H9 (cell line): ENCODE measurements at regions not wholly inside any gene's neighbourhood (a gene's known extent, or its start where the extent isn't known, plus 50 kb on each side); places are given as distances from the start of the nearest gene placed in this dataset.

Experiments
- DNase-seq: peaks from one replicate; pipeline ENCODE4 v3.0.0-alpha.2; 2017
- H2AFZ ChIP-seq: one replicate; pipeline ENCODE4 v1.6.1; 2013; ENCODE audit warnings: mild to moderate bottlenecking, low read length, control low read depth, moderate library complexity
- H2AK5ac ChIP-seq: 2 replicates; pipeline ENCODE4 v1.6.1; 2013; ENCODE audit warnings: low read length, control low read depth, mixed read lengths; ENCODE audit not compliant: insufficient read length
- H2BK120ac ChIP-seq: one replicate; pipeline ENCODE4 v1.6.1; 2013; ENCODE audit warnings: low read depth, mild to moderate bottlenecking, low read length, control low read depth, inconsistent platforms; ENCODE audit not compliant: poor library complexity, severe bottlenecking
- H2BK12ac ChIP-seq: 2 replicates; pipeline ENCODE4 v1.6.1; 2013; ENCODE audit warnings: low read length, control low read depth, mixed read lengths, low read depth; ENCODE audit not compliant: insufficient read length
- H2BK15ac ChIP-seq: 2 replicates; pipeline ENCODE4 v1.6.1; 2013; ENCODE audit warnings: low read depth, low read length, control low read depth
- H2BK20ac ChIP-seq: one replicate; pipeline ENCODE4 v1.6.1; 2013; ENCODE audit warnings: low read depth, mild to moderate bottlenecking, low read length, control low read depth, inconsistent platforms; ENCODE audit not compliant: poor library complexity, severe bottlenecking
- H2BK5ac ChIP-seq: 2 replicates; pipeline ENCODE4 v1.6.1; 2013; ENCODE audit warnings: low read length, control low read depth, mixed read lengths; ENCODE audit not compliant: insufficient read length
- H3K14ac ChIP-seq: 2 replicates; pipeline ENCODE4 v1.6.1; 2013; ENCODE audit warnings: low read length, control low read depth; ENCODE audit not compliant: insufficient read depth
- H3K18ac ChIP-seq: 2 replicates; pipeline ENCODE4 v1.6.1; 2013; ENCODE audit warnings: low read depth, mild to moderate bottlenecking, mixed read lengths, low read length, control low read depth; ENCODE audit not compliant: insufficient read length
- H3K23ac ChIP-seq: 2 replicates; pipeline ENCODE4 v1.6.1; 2013; ENCODE audit warnings: low read length, control low read depth, mixed read lengths, low read depth; ENCODE audit not compliant: insufficient read length
- H3K23me2 ChIP-seq: 2 replicates; pipeline ENCODE4 v1.6.1; 2013; ENCODE audit warnings: low read depth, mild to moderate bottlenecking, mixed read lengths, low read length, control low read depth; ENCODE audit not compliant: insufficient read length, poor library complexity, severe bottlenecking
- H3K27ac ChIP-seq: 2 replicates; pipeline ENCODE4 v1.5.1; 2013; ENCODE audit warnings: low read length, control low read depth, mixed read lengths, low read depth; ENCODE audit not compliant: insufficient read length
- H3K27me3 ChIP-seq: 2 replicates; pipeline ENCODE4 v1.6.1; 2013; ENCODE audit warnings: low read length, control low read depth, inconsistent platforms; ENCODE audit not compliant: insufficient read depth
- H3K4ac ChIP-seq: 2 replicates; pipeline ENCODE4 v1.6.1; 2013; ENCODE audit warnings: low read depth, mild to moderate bottlenecking, control low read depth, inconsistent platforms, low read length, moderate library complexity
- H3K4me1 ChIP-seq: 2 replicates; pipeline ENCODE4 v1.6.1; 2013; ENCODE audit warnings: low read length, control low read depth, inconsistent platforms; ENCODE audit not compliant: insufficient read depth
- H3K4me2 ChIP-seq: 2 replicates; pipeline ENCODE4 v1.6.1; 2013; ENCODE audit warnings: low read length, control low read depth, mixed read lengths; ENCODE audit not compliant: insufficient read length, insufficient read depth
- H3K56ac ChIP-seq: 2 replicates; pipeline ENCODE4 v1.6.1; 2013; ENCODE audit warnings: low read depth, mild to moderate bottlenecking, mixed read lengths, low read length, control low read depth; ENCODE audit not compliant: insufficient read length
- H3K79me1 ChIP-seq: 2 replicates; pipeline ENCODE4 v1.6.1; 2013; ENCODE audit warnings: low read depth, mild to moderate bottlenecking, moderate library complexity, low read length, control low read depth, inconsistent platforms; ENCODE audit not compliant: insufficient read depth, poor library complexity, severe bottlenecking
- H3K79me2 ChIP-seq: 2 replicates; pipeline ENCODE4 v1.6.1; 2013; ENCODE audit warnings: low read length, control low read depth, inconsistent platforms; ENCODE audit not compliant: insufficient read depth
- H3K9ac ChIP-seq: 2 replicates; pipeline ENCODE4 v1.6.1; 2013; ENCODE audit warnings: low read length, control low read depth, mixed read lengths; ENCODE audit not compliant: insufficient read length; ENCODE audit errors: extremely low read depth
- H3K9me3 ChIP-seq: one replicate; pipeline ENCODE4 v1.6.1; 2013; ENCODE audit warnings: low read depth, low read length, inconsistent platforms; ENCODE audit not compliant: control insufficient read depth
- H3T11ph ChIP-seq: one replicate; pipeline ENCODE4 v1.6.1; 2013; ENCODE audit warnings: mild to moderate bottlenecking, low read length, control low read depth, inconsistent platforms
- H4K20me1 ChIP-seq: one replicate; pipeline ENCODE4 v1.6.1; 2013; ENCODE audit not compliant: control insufficient read depth, insufficient read length, insufficient read depth
- H4K5ac ChIP-seq: 2 replicates; pipeline ENCODE4 v1.6.1; 2013; ENCODE audit warnings: low read depth, mild to moderate bottlenecking, mixed read lengths, low read length, control low read depth; ENCODE audit not compliant: insufficient read length
- H4K8ac ChIP-seq: replicated peaks from 2 replicates; pipeline ENCODE4 v1.6.1; 2013; ENCODE audit warnings: low read length, control low read depth, mixed read lengths, low read depth; ENCODE audit not compliant: insufficient read length
- H4K91ac ChIP-seq: 2 replicates; pipeline ENCODE4 v1.6.1; 2013; ENCODE audit warnings: low read depth, mild to moderate bottlenecking, moderate library complexity, mixed read lengths, low read length, control low read depth; ENCODE audit not compliant: insufficient read length
- H3K27ac Mint-ChIP-seq, 3 experiments: 2 replicates in 2 of 3; 3 replicates in 1 of 3; pipeline ENCODE4 v1.8.0; 2020 to 2021; ENCODE audit warnings: mixed read lengths in 3 of 3, mild to moderate bottlenecking in 1 of 3, moderate library complexity in 1 of 3
- H3K27me3 Mint-ChIP-seq: 2 replicates; pipeline ENCODE4 v1.8.0; 2021; ENCODE audit warnings: low read depth, mild to moderate bottlenecking, moderate library complexity, mixed read lengths
- H3K36me3 Mint-ChIP-seq, 3 experiments: 2 replicates in 2 of 3; 3 replicates in 1 of 3; pipeline ENCODE4 v1.8.0; 2020 to 2021; ENCODE audit warnings: low read depth in 3 of 3, mixed read lengths in 3 of 3; ENCODE audit not compliant: insufficient read depth in 1 of 3
- H3K4me1 Mint-ChIP-seq, 2 experiments: 2 replicates each; pipeline ENCODE4 v1.8.0; 2020; ENCODE audit warnings: mixed read lengths in 2 of 2
- H3K4me3 Mint-ChIP-seq, 2 experiments: 2 replicates in 1 of 2; 3 replicates in 1 of 2; pipeline ENCODE4 v1.8.0; 2020 to 2021; ENCODE audit warnings: mild to moderate bottlenecking in 2 of 2, mixed read lengths in 2 of 2, moderate library complexity in 1 of 2
- H3K9me3 Mint-ChIP-seq, 2 experiments: 2 replicates in 1 of 2; 3 replicates in 1 of 2; pipeline ENCODE4 v1.8.0; 2020; ENCODE audit warnings: mild to moderate bottlenecking in 2 of 2, mixed read lengths in 2 of 2, moderate library complexity in 1 of 2
- WGBS: extraction: QIAGEN DNeasy Blood & Tissue Kit; methylation state at CpG from one replicate; pipeline ENCODE4 v1.1.7; 2013; ENCODE audit warnings: missing lambda C conversion rate, low lambda C conversion rate, mixed read lengths; ENCODE audit not compliant: insufficient read length; ENCODE audit errors: extremely low coverage; 5-methylcytosine and 5-hydroxymethylcytosine counted together
- TF ChIP-seq, protein P1 (sequence below): fragments of 200-600 bp; sonication (generic); conservative IDR thresholded peaks from 3 replicates; pipeline ENCODE4 v1.8.0; 2021; ENCODE audit warnings: antibody characterized with exemption, mild to moderate bottlenecking

DNA sequence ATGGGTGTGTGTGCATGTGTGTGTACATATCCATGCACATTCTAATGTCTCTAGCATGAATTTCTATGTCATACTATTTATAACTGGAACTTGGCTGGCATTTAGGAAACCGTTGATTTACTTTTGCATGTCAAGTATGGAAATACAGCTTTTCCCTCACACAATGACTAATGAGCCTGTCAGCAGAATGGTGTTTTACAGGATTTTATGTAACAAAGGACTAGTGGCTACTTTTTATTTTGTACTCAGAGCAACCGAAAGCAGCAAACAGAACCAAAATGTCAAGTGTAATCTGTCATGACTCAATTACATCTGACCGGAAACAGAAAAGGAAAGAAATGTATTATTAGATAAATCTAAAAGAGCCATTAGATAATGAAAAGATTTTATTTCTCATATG is 1911.5 kb upstream of the AGA start:
- no peak overlapping the region for H3K9ac ChIP-seq
- H3K23me2 ChIP-seq, result no peaks in the 10 kb centered on the region
- no peak overlapping the region for H2BK5ac ChIP-seq
- no peak overlapping the region for H4K5ac ChIP-seq
- no peak overlapping the region for H2BK20ac ChIP-seq
- no peak overlapping the region for H3K23ac ChIP-seq
- no peak for DNase-seq
- Mint-ChIP-seq H3K4me1 (peaks cover 0 to 7% of the 10 kb centered on the region in 2 experiments; a peak in 2 of 4 replicates), H3K4me3 (no peak overlapping the region), H3K27ac (no peak overlapping the region), H3K27me3 (no peaks in the 10 kb centered on the region), H3K36me3 (no peaks in the 10 kb centered on the region), H3K9me3 (no peaks in the 10 kb centered on the region; a peak in 1 of 5 replicates)
- no peak overlapping the region for H3K18ac ChIP-seq
- no peak overlapping the region for H4K91ac ChIP-seq
- no peaks in the 10 kb centered on the region; the same call in 1 of the 2 replicates for H3K4me1 ChIP-seq
- H3K4me2 ChIP-seq, result no peak overlapping the region
- H2AFZ ChIP-seq, result no peak overlapping the region
- no peak overlapping the region for H2BK12ac ChIP-seq
- no peaks in the 10 kb centered on the region for H3K79me2 ChIP-seq
- H2BK15ac ChIP-seq, result no peak overlapping the region
- H3K27ac ChIP-seq, result no peak overlapping the region
- no peak overlapping the region for H3T11ph ChIP-seq
- no peak overlapping the region for H4K8ac ChIP-seq
- H3K79me1 ChIP-seq, result no peaks in the 10 kb centered on the region
- no peaks in the 10 kb centered on the region for H3K27me3 ChIP-seq
- no peak overlapping the region for H3K56ac ChIP-seq
- H3K4ac ChIP-seq, result no peak overlapping the region
- H4K20me1 ChIP-seq, result no peaks in the 10 kb centered on the region
- no CpG with 5 or more reads among the region's 3 CpGs for WGBS
- no peak overlapping the region for H2BK120ac ChIP-seq
- H2AK5ac ChIP-seq, result no peak overlapping the region
- no peak overlapping the region for H3K14ac ChIP-seq
- TF ChIP-seq, protein P1, sequence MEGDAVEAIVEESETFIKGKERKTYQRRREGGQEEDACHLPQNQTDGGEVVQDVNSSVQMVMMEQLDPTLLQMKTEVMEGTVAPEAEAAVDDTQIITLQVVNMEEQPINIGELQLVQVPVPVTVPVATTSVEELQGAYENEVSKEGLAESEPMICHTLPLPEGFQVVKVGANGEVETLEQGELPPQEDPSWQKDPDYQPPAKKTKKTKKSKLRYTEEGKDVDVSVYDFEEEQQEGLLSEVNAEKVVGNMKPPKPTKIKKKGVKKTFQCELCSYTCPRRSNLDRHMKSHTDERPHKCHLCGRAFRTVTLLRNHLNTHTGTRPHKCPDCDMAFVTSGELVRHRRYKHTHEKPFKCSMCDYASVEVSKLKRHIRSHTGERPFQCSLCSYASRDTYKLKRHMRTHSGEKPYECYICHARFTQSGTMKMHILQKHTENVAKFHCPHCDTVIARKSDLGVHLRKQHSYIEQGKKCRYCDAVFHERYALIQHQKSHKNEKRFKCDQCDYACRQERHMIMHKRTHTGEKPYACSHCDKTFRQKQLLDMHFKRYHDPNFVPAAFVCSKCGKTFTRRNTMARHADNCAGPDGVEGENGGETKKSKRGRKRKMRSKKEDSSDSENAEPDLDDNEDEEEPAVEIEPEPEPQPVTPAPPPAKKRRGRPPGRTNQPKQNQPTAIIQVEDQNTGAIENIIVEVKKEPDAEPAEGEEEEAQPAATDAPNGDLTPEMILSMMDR, result no peak
- H3K9me3 ChIP-seq, result no peaks in the 10 kb centered on the region
